IPS-18c (cell line): ENCODE measurements at regions not wholly inside any gene's neighbourhood (a gene's known extent, or its start where the extent isn't known, plus 50 kb on each side); places are given as distances from the start of the nearest gene placed in this dataset.
"Not testable (repeated sequence)": the region's sequence is repeated elsewhere in the genome, so short reads cannot be mapped to it uniquely, and the experiment has no call there.

ENCODE experiments used
- H3K4me3 ChIP-seq: 2 replicates; pipeline ENCODE4 v1.7.0; 2013; ENCODE audit warnings: low read depth, mild to moderate bottlenecking, low read length, moderate library complexity; ENCODE audit not compliant: insufficient read depth
- H3K9me3 ChIP-seq: one replicate; pipeline ENCODE4 v1.6.1; 2013; ENCODE audit warnings: mild to moderate bottlenecking, low read length, moderate library complexity; ENCODE audit not compliant: control insufficient read depth, insufficient read depth

DNA sequence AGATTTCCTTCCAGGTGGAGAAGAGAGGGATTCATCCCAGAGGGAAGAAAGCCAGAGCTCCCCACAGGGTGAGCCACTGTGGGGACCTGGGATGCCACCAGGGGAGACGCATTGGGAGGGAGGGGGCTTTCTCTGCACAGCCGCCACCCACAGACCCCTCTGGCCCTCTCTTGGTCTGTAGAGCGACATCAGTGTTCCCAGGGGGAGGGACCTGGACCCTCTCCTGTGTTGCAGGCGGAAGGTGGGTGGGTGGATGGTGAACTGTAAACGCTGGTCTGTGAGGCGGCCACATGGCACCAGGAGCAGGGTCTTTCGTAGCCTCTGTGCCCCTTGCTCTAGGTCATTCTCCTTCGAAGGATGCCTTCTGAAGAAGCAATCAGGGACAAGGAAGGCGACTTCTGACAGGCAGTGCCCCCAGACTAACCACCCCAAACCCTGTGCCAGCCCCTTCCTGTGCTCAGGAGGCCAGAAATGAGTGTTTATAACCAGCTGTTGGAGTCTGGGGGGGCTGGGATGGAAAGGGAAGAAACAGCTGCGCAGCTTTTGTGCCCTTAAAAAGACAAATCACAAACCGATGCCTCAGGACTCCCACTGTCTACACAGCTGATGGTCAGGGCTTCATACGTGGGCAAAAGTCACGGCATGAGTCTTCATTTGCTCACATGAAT lies 121.4 kb upstream of the ZBTB40 start:
- Histone ChIP-seq H3K4me3 (no peak overlapping the region), H3K9me3 (peaks cover 2% of the 10 kb centered on the region)

- no peak overlapping the region for H3K4me3 ChIP-seq
- peaks cover 2% of the 10 kb centered on the region for H3K9me3 ChIP-seq
Measured at GRCh38 chr1:22330760-22331119, 120.9 kb upstream of the ZBTB40 start.

DNA sequence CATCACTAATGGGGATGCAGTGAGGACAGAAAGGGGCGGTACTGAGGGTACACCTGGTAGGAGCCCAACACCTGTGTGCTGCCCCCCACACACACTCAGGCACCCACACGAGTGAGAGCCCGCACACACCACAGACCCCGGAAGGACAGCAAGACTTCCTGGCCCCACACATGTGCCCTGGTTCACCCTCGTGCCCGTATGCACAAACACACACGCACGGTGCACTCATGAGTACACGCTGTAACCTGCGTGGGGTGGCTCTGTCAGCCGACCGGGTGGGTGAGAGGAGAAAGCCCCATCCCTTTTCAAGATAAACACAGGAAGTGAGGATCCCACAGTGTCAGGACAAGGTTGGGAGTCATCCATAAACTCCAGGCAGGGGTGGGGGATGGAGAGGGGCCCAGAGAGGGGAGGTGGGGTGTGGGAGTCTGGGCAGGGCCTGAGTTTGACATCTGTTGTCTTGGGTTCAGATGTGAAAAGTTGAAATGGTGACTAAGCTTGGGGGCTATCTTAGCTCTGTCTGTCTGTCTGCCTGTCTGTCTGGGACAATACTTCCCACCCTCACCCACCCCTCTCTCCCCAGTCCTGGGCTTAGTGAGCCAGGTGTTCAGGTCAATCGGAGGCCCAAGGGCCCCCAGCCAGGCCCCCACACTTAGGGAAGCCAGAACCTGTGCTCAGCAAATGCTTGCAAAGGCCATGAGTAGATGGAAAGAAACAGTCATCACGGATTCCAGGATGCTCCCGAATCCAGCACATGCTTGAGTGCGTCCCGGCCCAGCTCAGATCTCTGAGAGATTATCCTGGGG lies 119.8 kb upstream of the ZBTB40 start:
- peaks cover 2% of the 10 kb centered on the region for H3K9me3 ChIP-seq
- H3K4me3 ChIP-seq = no peak overlapping the region

GRCh38 chr1:22332424-22332717 lies 119.3 kb upstream of the ZBTB40 start:
- Histone ChIP-seq H3K9me3 (peaks cover 2% of the 10 kb centered on the region), H3K4me3 (no peak overlapping the region)

DNA sequence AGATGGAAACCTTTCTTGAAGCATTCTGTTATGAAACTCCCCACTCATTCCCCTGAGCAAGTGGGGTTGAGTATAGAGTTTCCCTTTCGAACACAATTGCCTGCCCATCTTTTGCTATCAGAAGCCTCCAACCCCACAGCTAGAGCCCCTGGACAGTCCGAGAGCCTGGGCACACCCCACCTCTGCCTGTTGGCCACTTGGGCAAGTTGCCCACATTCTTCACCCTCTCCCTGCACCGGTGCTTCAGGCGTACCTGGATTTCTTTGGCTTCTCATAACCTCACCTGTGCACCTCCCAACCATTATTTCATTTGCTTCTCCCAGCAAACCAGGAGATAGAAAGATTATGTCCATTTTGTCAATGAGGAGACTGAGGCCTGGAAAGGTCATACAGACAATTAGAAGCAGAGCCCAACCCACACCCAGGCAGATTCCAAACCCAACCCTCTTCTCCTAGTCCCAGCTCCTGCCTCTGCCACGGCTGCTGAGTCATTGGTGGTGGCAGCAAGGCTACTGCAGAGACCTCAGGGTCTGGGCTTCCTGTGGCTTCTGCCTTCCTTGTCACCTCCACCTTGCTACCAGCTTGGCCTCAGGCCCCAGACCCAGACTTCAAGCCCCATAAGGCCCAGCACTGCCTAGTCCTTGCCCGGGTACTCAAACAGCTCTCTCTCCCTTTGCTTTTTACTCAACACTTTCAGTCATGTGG lies 118.7 kb upstream of the ZBTB40 start:
- Histone ChIP-seq H3K9me3 (peaks cover 2% of the 10 kb centered on the region), H3K4me3 (no peak overlapping the region)

DNA sequence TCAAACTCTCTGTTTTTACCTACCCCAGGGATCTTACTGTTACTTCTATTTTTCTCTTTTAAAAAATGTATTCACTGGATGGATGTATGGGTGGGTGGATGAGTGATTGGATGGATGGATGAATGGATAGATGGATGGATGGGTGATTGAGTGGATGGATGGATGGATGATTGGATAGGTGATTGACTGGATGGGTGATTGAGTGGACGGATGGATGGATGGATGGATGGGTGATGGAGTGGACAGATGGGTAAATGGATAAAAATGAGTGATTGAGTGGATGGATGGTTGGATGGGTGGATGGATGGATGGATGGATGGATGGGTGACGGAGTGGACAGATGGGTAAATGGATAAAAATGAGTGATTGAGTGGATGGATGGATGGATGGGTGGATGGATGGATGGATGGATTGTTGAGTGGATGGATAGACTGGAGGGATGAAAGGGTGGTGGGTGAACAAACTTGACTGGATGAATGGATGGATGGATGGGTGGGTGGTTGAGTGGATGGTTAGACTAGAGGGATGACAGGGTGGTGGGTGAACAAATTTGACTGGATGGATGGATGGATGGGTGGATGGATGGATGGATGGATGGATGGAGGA lies 118.0 kb upstream of the ZBTB40 start:
- H3K9me3 ChIP-seq = peaks cover 2% of the 10 kb centered on the region
- no peak overlapping the region for H3K4me3 ChIP-seq

GRCh38 chr1:22334860-22335550 lies 116.6 kb upstream of the ZBTB40 start:
- H3K4me3 ChIP-seq = no peak overlapping the region
- peaks cover 2% of the 10 kb centered on the region for H3K9me3 ChIP-seq

- H3K9me3 ChIP-seq, H3K4me3 ChIP-seq: not testable (repeated sequence)
Measured at GRCh38 chr1:22336274-22336673, 115.4 kb upstream of the ZBTB40 start.

GRCh38 chr1:22336696-22337545 lies 114.7 kb upstream of the ZBTB40 start:
- not testable (repeated sequence) for H3K9me3 ChIP-seq, H3K4me3 ChIP-seq

GRCh38 chr1:22338071-22338765 lies 113.4 kb upstream of the ZBTB40 start:
- Histone ChIP-seq H3K4me3 (no peak overlapping the region), H3K9me3 (no peaks in the 10 kb centered on the region)

GRCh38 chr1:22339237-22339636 lies 112.4 kb upstream of the ZBTB40 start:
- Histone ChIP-seq H3K9me3 (no peaks in the 10 kb centered on the region), H3K4me3 (no peak overlapping the region)

DNA sequence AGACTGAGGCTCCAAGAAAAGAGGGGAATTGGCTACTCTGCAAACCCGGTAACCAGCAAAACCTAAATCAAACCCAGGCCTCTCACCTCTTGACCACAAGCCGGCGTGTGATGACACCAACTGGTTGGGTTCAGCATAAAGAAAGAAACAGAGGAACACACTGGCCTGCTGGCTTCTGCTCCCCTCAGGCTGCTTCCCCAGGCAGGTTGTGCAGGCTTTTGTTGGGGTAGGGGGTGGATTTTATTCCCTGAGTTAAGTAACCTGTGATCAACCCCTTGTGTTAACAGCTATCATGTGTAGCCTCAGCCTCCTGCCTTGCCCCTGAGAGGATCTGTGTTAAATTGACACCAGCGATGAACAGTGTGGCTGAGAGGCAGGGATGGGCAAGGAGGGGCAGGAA lies 111.6 kb upstream of the ZBTB40 start:
- no peaks in the 10 kb centered on the region for H3K9me3 ChIP-seq
- no peak overlapping the region for H3K4me3 ChIP-seq

- no peak overlapping the region for H3K4me3 ChIP-seq
Measured at GRCh38 chr1:22340873-22341272, 110.8 kb upstream of the ZBTB40 start.

GRCh38 chr1:22341791-22342605 lies 109.7 kb upstream of the ZBTB40 start:
- no peak overlapping the region for H3K4me3 ChIP-seq
- no peaks in the 10 kb centered on the region for H3K9me3 ChIP-seq

More at GRCh38 chr1:22340873-22341272, 110.8 kb upstream of the ZBTB40 start:
- H3K9me3 ChIP-seq = no peaks in the 10 kb centered on the region

DNA sequence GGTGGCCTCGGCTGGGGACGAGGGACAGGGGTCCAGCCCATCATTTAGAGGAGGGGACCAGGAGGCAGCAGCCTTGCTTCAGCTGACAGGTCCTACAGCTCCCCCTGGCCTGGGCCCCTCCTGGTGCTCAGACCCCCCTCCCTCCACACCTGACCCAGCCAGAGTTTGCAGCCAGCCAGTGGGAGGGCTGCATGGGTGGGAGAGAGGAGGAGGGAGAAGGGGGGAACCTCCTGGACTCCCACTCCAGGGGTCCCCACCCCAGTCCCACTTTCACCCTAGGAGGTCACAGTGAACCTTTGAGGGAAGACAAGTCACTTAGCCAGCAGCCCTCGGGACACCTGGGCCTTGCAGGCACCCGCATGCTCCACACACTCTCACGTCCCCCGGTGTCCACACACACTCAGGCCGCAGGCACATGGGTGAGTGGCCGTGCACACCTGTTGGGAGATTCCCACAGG lies 108.9 kb upstream of the ZBTB40 start:
- Histone ChIP-seq H3K9me3 (no peaks in the 10 kb centered on the region), H3K4me3 (no peak overlapping the region)
